ENCODE measurements at regions not wholly inside any gene's neighbourhood (a gene's known extent, or its start where the extent isn't known, plus 50 kb on each side); places are given as distances from the start of the nearest gene placed in this dataset.

GRCh38 chr16:61596655-61597054 lies 439.6 kb downstream of the CDH8 start:
- no peak for DNase-seq

GRCh38 chr16:61595605-61596004 lies 440.6 kb downstream of the CDH8 start:
- no peak for DNase-seq

- DNase-seq, result no peak
Measured at GRCh38 chr16:61590577-61590976, 445.7 kb downstream of the CDH8 start.

GRCh38 chr16:61587526-61587925 lies 448.7 kb downstream of the CDH8 start:
- no peak for DNase-seq

- no peak for DNase-seq
Measured at GRCh38 chr16:61581417-61582046, 454.7 kb downstream of the CDH8 start.

GRCh38 chr16:61580579-61580978 lies 455.7 kb downstream of the CDH8 start:
- DNase-seq, result no peak

GRCh38 chr16:61579195-61579594 lies 457.0 kb downstream of the CDH8 start:
- DNase-seq, result no peak

- DNase-seq, result no peak
Measured at GRCh38 chr16:61576476-61576875, 459.8 kb downstream of the CDH8 start.

GRCh38 chr16:61575617-61576016 lies 460.6 kb downstream of the CDH8 start:
- DNase-seq, result no peak

- DNase-seq, result no peak
Measured at GRCh38 chr16:61569028-61569427, 467.2 kb downstream of the CDH8 start.

- no peak for DNase-seq
Measured at GRCh38 chr16:61564716-61565115, 471.5 kb downstream of the CDH8 start.

GRCh38 chr16:61555718-61556441 lies 480.4 kb downstream of the CDH8 start:
- DNase-seq, result no peak

GRCh38 chr16:61549327-61549726 lies 486.9 kb downstream of the CDH8 start:
- DNase-seq, result no peak

GRCh38 chr16:61547626-61548025 lies 488.6 kb downstream of the CDH8 start:
- DNase-seq, result no peak

- no peak for DNase-seq
Measured at GRCh38 chr16:61544165-61544564, 492.1 kb downstream of the CDH8 start.

- DNase-seq, result no peak
Measured at GRCh38 chr16:61540216-61540615, 496.0 kb downstream of the CDH8 start.

- DNase-seq, result no peak
Measured at GRCh38 chr16:61530697-61531096, 505.5 kb downstream of the CDH8 start.

- no peak for DNase-seq
Measured at GRCh38 chr16:61500851-61501250, 535.4 kb downstream of the CDH8 start.

- DNase-seq, result no peak
Measured at GRCh38 chr16:61480250-61480649, 556.0 kb downstream of the CDH8 start.

GRCh38 chr16:61471737-61472136 lies 564.5 kb downstream of the CDH8 start:
- DNase-seq, result no peak

- no peak for DNase-seq
Measured at GRCh38 chr16:61471023-61471422, 565.2 kb downstream of the CDH8 start.

GRCh38 chr16:61465285-61465684 lies 571.0 kb downstream of the CDH8 start:
- DNase-seq, result no peak

- no peak for DNase-seq
Measured at GRCh38 chr16:61460020-61460419, 576.2 kb downstream of the CDH8 start.

GRCh38 chr16:61435346-61435745 lies 600.9 kb downstream of the CDH8 start:
- no peak for DNase-seq

GRCh38 chr16:61432421-61432820 lies 603.8 kb downstream of the CDH8 start:
- DNase-seq, result no peak
